H1 (cell line): ENCODE measurements at regions not wholly inside any gene's neighbourhood (a gene's known extent, or its start where the extent isn't known, plus 50 kb on each side); places are given as distances from the start of the nearest gene placed in this dataset.
A peak's percentile ranks its signal among the peaks of the same experiment; 100 is the strongest.

ENCODE experiments used
- CTCF ChIA-PET: fragments of 300-600 bp; sonication (Branson Sonifier 250); formaldehyde crosslinking; loops from one replicate; lab custom pipeline; 2021; ENCODE audit not compliant: partially characterized antibody; lab: Charles Lee
- POLR2A ChIA-PET: fragments of 300-600 bp; sonication (Branson Sonifier 250); formaldehyde crosslinking; loops from one replicate; lab custom pipeline; 2021; ENCODE audit warnings: inconsistent platforms; ENCODE audit not compliant: partially characterized antibody; lab: Charles Lee
- DNase-seq, 2 experiments: peaks; one replicate each; pipeline versions ENCODE4 v3.0.0 to v3.0.0-alpha.2; 2010 to 2022; ENCODE audit warnings: low spot score in 2 of 2, low read depth in 1 of 2, mixed read lengths in 1 of 2
- FAIRE-seq: peaks from 2 replicates; lab custom pipeline; 2011; peaks lifted over from hg19 to GRCh38; lab: Jason Lieb, UNC
- H2AFZ ChIP-seq: 2 replicates; pipeline ENCODE4 v1.8.1; 2012; ENCODE audit warnings: low read length, inconsistent platforms
- H2AK5ac ChIP-seq: 2 replicates; pipeline ENCODE4 v1.6.1; 2013; ENCODE audit warnings: low read depth, low read length
- H2BK120ac ChIP-seq: replicated peaks from 2 replicates; pipeline ENCODE3; 2013; ENCODE audit warnings: low read depth, low read length, inconsistent platforms
- H2BK12ac ChIP-seq: 2 replicates; pipeline ENCODE4 v1.6.1; 2013; ENCODE audit warnings: low read depth, low read length
- H2BK15ac ChIP-seq: 2 replicates; pipeline ENCODE4 v1.6.1; 2013; ENCODE audit warnings: low read length
- H2BK20ac ChIP-seq: 2 replicates; pipeline ENCODE4 v1.6.1; 2013; ENCODE audit warnings: low read length
- H2BK5ac ChIP-seq: 2 replicates; pipeline ENCODE4 v1.6.1; 2013; ENCODE audit warnings: low read depth, low read length
- H3K14ac ChIP-seq: 2 replicates; pipeline ENCODE4 v1.6.1; 2013; ENCODE audit warnings: inconsistent platforms; ENCODE audit not compliant: insufficient read length
- H3K18ac ChIP-seq: 2 replicates; pipeline ENCODE4 v1.6.1; 2013; ENCODE audit warnings: low read length; ENCODE audit errors: extremely low read depth
- H3K23ac ChIP-seq: 2 replicates; pipeline ENCODE4 v1.6.1; 2013; ENCODE audit warnings: inconsistent platforms; ENCODE audit not compliant: insufficient read length
- H3K23me2 ChIP-seq: 2 replicates; pipeline ENCODE4 v1.6.1; 2013; ENCODE audit warnings: low read depth, low read length
- H3K27ac ChIP-seq: 2 replicates; pipeline ENCODE4 v1.6.1; 2011; ENCODE audit warnings: low read depth, low read length, inconsistent platforms
- H3K27me3 ChIP-seq, 4 experiments: replicated peaks in 1 of 4; 1 replicate in 1 of 4; 2 replicates in 3 of 4; pipeline versions ENCODE4 v1.6.1 to v1.8.1; 2011 to 2013; ENCODE audit warnings: low read length in 3 of 4, mild to moderate bottlenecking in 3 of 4, inconsistent platforms in 2 of 4, mixed read lengths in 2 of 4, moderate library complexity in 1 of 4; ENCODE audit not compliant: control insufficient read depth in 3 of 4, insufficient read depth in 3 of 4; ENCODE audit errors: extremely low read depth in 1 of 4
- H3K36me3 ChIP-seq, 4 experiments: 2 replicates each; pipeline versions ENCODE4 v1.6.1 to v1.8.1; 2011 to 2013; ENCODE audit warnings: mild to moderate bottlenecking in 4 of 4, low read length in 3 of 4, moderate library complexity in 2 of 4, control low read depth in 1 of 4, inconsistent platforms in 1 of 4; ENCODE audit not compliant: insufficient read depth in 4 of 4, control insufficient read depth in 2 of 4
- H3K4ac ChIP-seq: replicated peaks from 2 replicates; pipeline ENCODE3; 2013; ENCODE audit warnings: low read length, low read depth, mixed read lengths, inconsistent platforms; ENCODE audit not compliant: insufficient read length
- H3K4me1 ChIP-seq, 4 experiments: replicated peaks in 1 of 4; 1 replicate in 1 of 4; 2 replicates in 3 of 4; pipeline versions ENCODE4 v1.6.1 to v1.8.1; 2011 to 2013; ENCODE audit warnings: low read length in 3 of 4, inconsistent platforms in 2 of 4, mixed read lengths in 1 of 4; ENCODE audit not compliant: insufficient read depth in 4 of 4, control insufficient read depth in 3 of 4
- H3K4me2 ChIP-seq, 2 experiments: 2 replicates each; pipeline versions ENCODE4 v1.6.1 to v1.8.1; 2011 to 2013; ENCODE audit warnings: low read depth in 2 of 2, low read length in 2 of 2, control low read depth in 1 of 2, inconsistent platforms in 1 of 2, mild to moderate bottlenecking in 1 of 2; ENCODE audit not compliant: insufficient read depth in 1 of 2
- H3K4me3 ChIP-seq, 4 experiments: fragments of 200-600, 300-600 bp in 1 of 4; sonication (generic), shearing (Covaris generic), sonication (Bioruptor Twin) in 1 of 4; 2 replicates each; pipeline versions ENCODE4 v1.5.1 to v1.8.1; 2011 to 2016; ENCODE audit warnings: low read length in 4 of 4, low read depth in 3 of 4, control low read depth in 2 of 4, inconsistent platforms in 2 of 4, mild to moderate bottlenecking in 2 of 4, mixed read lengths in 1 of 4, moderate library complexity in 1 of 4; ENCODE audit not compliant: insufficient read depth in 2 of 4; ENCODE audit errors: extremely low read depth in 1 of 4
- H3K56ac ChIP-seq: replicated peaks from 2 replicates; pipeline ENCODE3; 2013; ENCODE audit warnings: low read depth, mild to moderate bottlenecking, mixed read lengths, low read length, inconsistent platforms; ENCODE audit not compliant: insufficient read length
- H3K79me1 ChIP-seq: 2 replicates; pipeline ENCODE4 v1.6.1; 2013; ENCODE audit warnings: low read depth, low read length, control low read depth
- H3K79me2 ChIP-seq, 2 experiments: 2 replicates each; pipeline versions ENCODE4 v1.6.1 to v1.8.1; 2012 to 2013; ENCODE audit warnings: low read length in 2 of 2, mild to moderate bottlenecking in 2 of 2, inconsistent platforms in 1 of 2; ENCODE audit not compliant: insufficient read depth in 2 of 2, control insufficient read depth in 1 of 2
- H3K9ac ChIP-seq, 4 experiments: replicated peaks in 1 of 4; 1 replicate in 1 of 4; 2 replicates in 3 of 4; pipeline versions ENCODE4 v1.6.1 to v1.8.1; 2011 to 2013; ENCODE audit warnings: low read depth in 3 of 4, low read length in 3 of 4, control low read depth in 2 of 4, mild to moderate bottlenecking in 2 of 4, moderate library complexity in 2 of 4, inconsistent platforms in 1 of 4; ENCODE audit errors: extremely low read depth in 1 of 4
- H3K9me3 ChIP-seq, 2 experiments: 2 replicates each; pipeline versions ENCODE4 v1.6.1 to v1.8.1; 2012 to 2013; ENCODE audit warnings: mild to moderate bottlenecking in 2 of 2, moderate library complexity in 2 of 2, control low read depth in 1 of 2, inconsistent platforms in 1 of 2, low read depth in 1 of 2, low read length in 1 of 2, mixed read lengths in 1 of 2; ENCODE audit not compliant: insufficient read depth in 2 of 2
- H4K20me1 ChIP-seq, 2 experiments: replicated peaks in 1 of 2; 2 replicates each; pipeline versions ENCODE3 to v1.8.1; 2011 to 2013; ENCODE audit warnings: inconsistent platforms in 2 of 2, low read length in 2 of 2, mild to moderate bottlenecking in 1 of 2; ENCODE audit not compliant: insufficient read depth in 2 of 2, control insufficient read depth in 1 of 2
- H4K5ac ChIP-seq: 2 replicates; pipeline ENCODE4 v1.6.1; 2013; ENCODE audit warnings: low read length, low read depth, mixed read lengths, inconsistent platforms; ENCODE audit not compliant: insufficient read length
- H4K8ac ChIP-seq: 2 replicates; pipeline ENCODE4 v1.8.0; 2013; ENCODE audit warnings: mild to moderate bottlenecking, moderate library complexity, low read length, inconsistent platforms; ENCODE audit not compliant: insufficient read depth; ENCODE audit errors: extremely low read depth
- H4K91ac ChIP-seq: replicated peaks from 2 replicates; pipeline ENCODE3; 2013; ENCODE audit warnings: low read length, mixed read lengths, inconsistent platforms; ENCODE audit not compliant: insufficient read length
- BACH1 ChIP-seq: IDR thresholded peaks from 2 replicates; pipeline ENCODE4 v1.6.1; 2012; ENCODE audit warnings: low read length, improper control_type of control experiment
- CEBPB ChIP-seq: IDR thresholded peaks from 2 replicates; pipeline ENCODE4 v1.6.1; 2012; ENCODE audit warnings: low read depth, low read length
- EGR1 ChIP-seq: IDR thresholded peaks from 2 replicates; pipeline ENCODE4 v1.6.1; 2011; ENCODE audit warnings: low read depth, low read length, borderline replicate concordance
- KDM1A ChIP-seq: fragments of 200-600, 300-600 bp; sonication (generic); IDR thresholded peaks from 2 replicates; pipeline ENCODE4 v1.7.1; 2016; ENCODE audit warnings: mild to moderate bottlenecking, low read length, borderline replicate concordance
- KDM4A ChIP-seq: IDR thresholded peaks from one replicate; pipeline ENCODE4 v1.7.1; 2012; ENCODE audit warnings: low read depth, mild to moderate bottlenecking, moderate library complexity, low read length, inconsistent platforms; ENCODE audit not compliant: severe bottlenecking
- NRF1 ChIP-seq: IDR thresholded peaks from 2 replicates; pipeline ENCODE4 v1.6.1; 2011; ENCODE audit warnings: mild to moderate bottlenecking, low read depth, low read length, improper control_type of control experiment
- RNF2 ChIP-seq: fragments of 200-900, 300-1000 bp; sonication (generic); IDR thresholded peaks from 2 replicates; pipeline ENCODE4 v1.7.1; 2016; ENCODE audit warnings: borderline replicate concordance, low read depth, mild to moderate bottlenecking, antibody characterized with exemption, low read length; ENCODE audit not compliant: poor library complexity, severe bottlenecking; ENCODE audit errors: missing control alignments
- RXRA ChIP-seq: IDR thresholded peaks from 2 replicates; pipeline ENCODE4 v1.6.1; 2011; ENCODE audit warnings: low read depth, mild to moderate bottlenecking, low read length, moderate library complexity; ENCODE audit not compliant: insufficient read depth
- TCF12 ChIP-seq: IDR thresholded peaks from 2 replicates; pipeline ENCODE4 v1.6.1; 2011; ENCODE audit warnings: low read depth, mild to moderate bottlenecking, low read length
- YY1 ChIP-seq: IDR thresholded peaks from 2 replicates; pipeline ENCODE4 v1.6.1; 2011; ENCODE audit warnings: low read depth, mild to moderate bottlenecking, low read length
- ZNF274 ChIP-seq: IDR thresholded peaks from 2 replicates; pipeline ENCODE4 v1.7.0; 2012; ENCODE audit warnings: low read length, borderline replicate concordance; ENCODE audit errors: extremely low read depth
- WGBS, 2 experiments: shearing (Covaris generic) in 1 of 2; methylation state at CpG; one replicate each; pipeline versions ENCODE4 v1.1.6 to v1.1.7; 2013 to 2015; ENCODE audit warnings: low lambda C conversion rate in 2 of 2, mixed read lengths in 2 of 2, inconsistent platforms in 1 of 2, low coverage in 1 of 2, missing lambda C conversion rate in 1 of 2; ENCODE audit not compliant: insufficient replicate concordance in 2 of 2, insufficient coverage in 1 of 2, insufficient read length in 1 of 2; ENCODE audit errors: extremely low coverage in 1 of 2, missing lambda C conversion rate in 1 of 2; 5-methylcytosine and 5-hydroxymethylcytosine counted together
- TF ChIP-seq, protein P1 (sequence below): IDR thresholded peaks from 2 replicates; pipeline ENCODE4 v1.6.1; 2012; ENCODE audit warnings: low read length, inconsistent platforms

DNA sequence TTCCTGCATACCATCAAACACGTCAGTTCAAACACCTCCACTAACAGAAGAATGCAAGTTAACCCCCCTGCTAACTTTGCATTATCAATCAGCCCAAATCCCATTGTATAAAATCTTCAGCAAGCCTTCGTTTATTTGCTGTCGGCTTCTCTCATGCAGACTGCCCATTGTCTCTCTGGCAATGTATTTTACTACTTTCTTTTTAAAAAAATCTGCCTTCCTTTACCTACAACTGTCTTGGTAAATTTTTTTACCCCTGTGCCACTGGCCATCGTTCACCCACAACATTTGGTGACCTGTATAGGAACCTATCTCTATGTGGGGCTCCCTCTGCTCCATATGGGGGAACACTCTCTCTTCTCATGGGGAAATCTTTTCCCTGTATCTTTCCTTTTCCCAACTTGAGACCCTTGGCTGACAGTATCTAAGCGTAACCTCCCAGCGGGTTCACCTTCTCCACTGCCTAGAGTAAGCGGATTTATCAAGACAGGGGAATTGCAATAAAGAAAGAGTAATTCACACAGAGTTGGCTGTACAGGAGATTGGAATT, 244.6 kb downstream of the CPXCR1 start:
- Histone ChIP-seq H2BK5ac (peak overlapping the region; percentile 90; the same call in 1 of the 2 replicates), H4K5ac (no peak overlapping the region), H3K79me1 (no peaks in the 10 kb centered on the region), H3K4me1 (peaks cover 5 to 18% (median 10%) of the 10 kb centered on the region in 4 experiments; a peak in 6 of 7 replicates), H3K9ac (no peak overlapping the region), H4K20me1 (no peaks in the 10 kb centered on the region), H3K27ac (peak overlapping the region; percentile 45; the same call in 1 of the 2 replicates), H3K4me2 (peak overlapping the region; percentile 40 to 53), H3K23ac (no peak overlapping the region), H2AK5ac (no peak overlapping the region), H3K4me3 (0 out of 8 replicates have a peak overlapping the region, but pooled peaks of 1 of the 4 experiments have one; percentile 6), H3K79me2 (no peaks in the 10 kb centered on the region), H3K56ac (peak overlapping the region; percentile 30), H3K18ac (peak overlapping the region; percentile 38; the same call in 1 of the 2 replicates), H3K36me3 (peaks cover 0 to 7% (median 0%) of the 10 kb centered on the region in 4 experiments; a peak in 1 of 8 replicates), H2BK15ac (no peak overlapping the region), H3K27me3 (no peaks in the 10 kb centered on the region), H3K9me3 (no peaks in the 10 kb centered on the region), H2AFZ (no peak overlapping the region), H4K8ac (no peak overlapping the region), H3K23me2 (no peaks in the 10 kb centered on the region), H3K14ac (no peak overlapping the region), H4K91ac (no peak overlapping the region), H2BK120ac (peak overlapping the region; percentile 96), H2BK20ac (no peak overlapping the region), H3K4ac (no peak overlapping the region), H2BK12ac (no peak overlapping the region)
- WGBS, 2 experiments = 6% methylated on average over 7 of the region's 7 CpGs; no CpG with 5 or more reads in 1 of the 2 experiments
- FAIRE-seq (peak; percentile 87), DNase-seq (no peak)
- POLR2A ChIA-PET = no interaction called here
- CTCF ChIA-PET = no interaction called here
- TF ChIP-seq KDM4A (no peak), ZNF274 (no peak), TCF12 (no peak), RNF2 (no peak), CEBPB (no peak), KDM1A (no peak), RXRA (no peak), EGR1 (no peak), NRF1 (no peak), YY1 (no peak), BACH1 (no peak)
- TF ChIP-seq, protein P1, sequence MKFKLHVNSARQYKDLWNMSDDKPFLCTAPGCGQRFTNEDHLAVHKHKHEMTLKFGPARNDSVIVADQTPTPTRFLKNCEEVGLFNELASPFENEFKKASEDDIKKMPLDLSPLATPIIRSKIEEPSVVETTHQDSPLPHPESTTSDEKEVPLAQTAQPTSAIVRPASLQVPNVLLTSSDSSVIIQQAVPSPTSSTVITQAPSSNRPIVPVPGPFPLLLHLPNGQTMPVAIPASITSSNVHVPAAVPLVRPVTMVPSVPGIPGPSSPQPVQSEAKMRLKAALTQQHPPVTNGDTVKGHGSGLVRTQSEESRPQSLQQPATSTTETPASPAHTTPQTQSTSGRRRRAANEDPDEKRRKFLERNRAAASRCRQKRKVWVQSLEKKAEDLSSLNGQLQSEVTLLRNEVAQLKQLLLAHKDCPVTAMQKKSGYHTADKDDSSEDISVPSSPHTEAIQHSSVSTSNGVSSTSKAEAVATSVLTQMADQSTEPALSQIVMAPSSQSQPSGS = no peak
